Forelimb muscle (tissue), 1 donor: ENCODE measurements at regions not wholly inside any gene's neighbourhood (a gene's known extent, or its start where the extent isn't known, plus 50 kb on each side); places are given as distances from the start of the nearest gene placed in this dataset.

Experiments
- DNase-seq: peaks from one replicate; pipeline ENCODE4 v3.0.0-alpha.2; 2013; ENCODE audit warnings: low read depth

- DNase-seq: no peak
These were observed 1030.1 kb downstream of the ADGRL2 start for GRCh38 chr1:82830690-82831380.

- no peak for DNase-seq
These were observed 1028.8 kb downstream of the ADGRL2 start for GRCh38 chr1:82829527-82829926.

- no peak for DNase-seq
These were observed 1023.1 kb downstream of the ADGRL2 start for GRCh38 chr1:82823876-82824275.

GRCh38 chr1:82820816-82821215 lies 1020.1 kb downstream of the ADGRL2 start:
- no peak for DNase-seq

- DNase-seq: no peak
These were observed 1018.5 kb downstream of the ADGRL2 start for GRCh38 chr1:82819234-82819633.

- DNase-seq: no peak
These were observed 1017.9 kb downstream of the ADGRL2 start for GRCh38 chr1:82818586-82818985.

GRCh38 chr1:82813386-82813785 lies 1012.7 kb downstream of the ADGRL2 start:
- DNase-seq: no peak

- DNase-seq: no peak
These were observed 1009.9 kb downstream of the ADGRL2 start for GRCh38 chr1:82810601-82811000.

- DNase-seq: no peak
These were observed 1006.8 kb downstream of the ADGRL2 start for GRCh38 chr1:82807563-82807962.

GRCh38 chr1:82806133-82806532 lies 1005.4 kb downstream of the ADGRL2 start:
- DNase-seq: no peak

GRCh38 chr1:82801176-82801575 lies 1000.4 kb downstream of the ADGRL2 start:
- no peak for DNase-seq

- no peak for DNase-seq
These were observed 1000.0 kb downstream of the ADGRL2 start for GRCh38 chr1:82800721-82801120.

GRCh38 chr1:82799261-82799660 lies 998.5 kb downstream of the ADGRL2 start:
- DNase-seq: no peak

GRCh38 chr1:82795508-82796149 lies 994.9 kb downstream of the ADGRL2 start:
- no peak for DNase-seq

GRCh38 chr1:82792151-82792550 lies 991.4 kb downstream of the ADGRL2 start:
- no peak for DNase-seq

- DNase-seq: no peak
These were observed 989.8 kb downstream of the ADGRL2 start for GRCh38 chr1:82790556-82790955.

GRCh38 chr1:82788660-82789059 lies 987.9 kb downstream of the ADGRL2 start:
- no peak for DNase-seq

- DNase-seq: no peak
These were observed 987.3 kb downstream of the ADGRL2 start for GRCh38 chr1:82788038-82788437.

- no peak for DNase-seq
These were observed 986.1 kb downstream of the ADGRL2 start for GRCh38 chr1:82786883-82787282.

- no peak for DNase-seq
These were observed 984.6 kb downstream of the ADGRL2 start for GRCh38 chr1:82785268-82785790.

- DNase-seq: no peak
These were observed 982.3 kb downstream of the ADGRL2 start for GRCh38 chr1:82783044-82783443.

GRCh38 chr1:82782599-82782998 lies 981.9 kb downstream of the ADGRL2 start:
- no peak for DNase-seq

GRCh38 chr1:82778612-82779011 lies 977.9 kb downstream of the ADGRL2 start:
- no peak for DNase-seq
